Trophoblast cell (in vitro differentiated cells and primary cell): ENCODE measurements at regions not wholly inside any gene's neighbourhood (a gene's known extent, or its start where the extent isn't known, plus 50 kb on each side); places are given as distances from the start of the nearest gene placed in this dataset.

Experiments used
- DNase-seq, 2 donors: peaks; one replicate each; pipeline ENCODE4 v3.0.0-alpha.2; 2016
- H2AFZ ChIP-seq: 2 replicates; pipeline ENCODE4 v1.6.1; 2013; ENCODE audit warnings: low read length, moderate library complexity, mild to moderate bottlenecking; ENCODE audit not compliant: insufficient read depth, poor library complexity
- H2AK5ac ChIP-seq: 2 replicates; pipeline ENCODE4 v1.6.1; 2013; ENCODE audit warnings: mild to moderate bottlenecking, low read length
- H2BK120ac ChIP-seq: 2 replicates; pipeline ENCODE4 v1.6.1; 2013; ENCODE audit warnings: low read length, mild to moderate bottlenecking, moderate library complexity; ENCODE audit not compliant: insufficient read depth, poor library complexity
- H2BK12ac ChIP-seq: 2 replicates; pipeline ENCODE4 v1.6.1; 2013; ENCODE audit warnings: mild to moderate bottlenecking, low read length, moderate library complexity
- H2BK5ac ChIP-seq: 2 replicates; pipeline ENCODE4 v1.6.1; 2013; ENCODE audit warnings: low read length, low read depth, moderate library complexity, mild to moderate bottlenecking; ENCODE audit not compliant: poor library complexity
- H3K14ac ChIP-seq: 2 replicates; pipeline ENCODE4 v1.6.1; 2013; ENCODE audit warnings: mild to moderate bottlenecking, low read length
- H3K18ac ChIP-seq: 2 replicates; pipeline ENCODE4 v1.6.1; 2013; ENCODE audit warnings: mild to moderate bottlenecking, low read length
- H3K23ac ChIP-seq: 2 replicates; pipeline ENCODE4 v1.6.1; 2013; ENCODE audit warnings: low read length
- H3K27ac ChIP-seq: 2 replicates; pipeline ENCODE4 v1.5.1; 2013; ENCODE audit warnings: low read depth, mild to moderate bottlenecking, inconsistent platforms, low read length, moderate library complexity
- H3K27me3 ChIP-seq: 2 replicates; pipeline ENCODE4 v1.6.1; 2013; ENCODE audit warnings: inconsistent platforms, mild to moderate bottlenecking, low read length, moderate library complexity; ENCODE audit not compliant: insufficient read depth
- H3K36me3 ChIP-seq, 2 experiments: 1 replicate in 1 of 2; 2 replicates in 1 of 2; pipeline ENCODE4 v1.6.1; 2013; ENCODE audit warnings: low read length in 2 of 2, mild to moderate bottlenecking in 2 of 2, moderate library complexity in 1 of 2; ENCODE audit not compliant: insufficient read depth in 2 of 2, control insufficient read depth in 1 of 2
- H3K4ac ChIP-seq: 2 replicates; pipeline ENCODE4 v1.6.1; 2013; ENCODE audit warnings: low read depth, mild to moderate bottlenecking, low read length, moderate library complexity
- H3K4me1 ChIP-seq, 2 experiments: 1 replicate in 1 of 2; 2 replicates in 1 of 2; pipeline ENCODE4 v1.6.1; 2013; ENCODE audit warnings: low read length in 2 of 2, mild to moderate bottlenecking in 2 of 2, moderate library complexity in 1 of 2; ENCODE audit not compliant: insufficient read depth in 2 of 2, control insufficient read depth in 1 of 2
- H3K4me2 ChIP-seq: 2 replicates; pipeline ENCODE4 v1.6.1; 2013; ENCODE audit warnings: inconsistent platforms, mild to moderate bottlenecking, low read length, moderate library complexity
- H3K4me3 ChIP-seq: 2 replicates; pipeline ENCODE4 v1.5.1; 2013; ENCODE audit warnings: mild to moderate bottlenecking, low read depth, low read length, inconsistent platforms
- H3K79me1 ChIP-seq: one replicate; pipeline ENCODE4 v1.6.1; 2013; ENCODE audit warnings: low read length
- H3K79me2 ChIP-seq: 2 replicates; pipeline ENCODE4 v1.6.1; 2013; ENCODE audit warnings: low read length, mild to moderate bottlenecking; ENCODE audit not compliant: control insufficient read depth, insufficient read depth, poor library complexity
- H3K9ac ChIP-seq: 2 replicates; pipeline ENCODE4 v1.6.1; 2013; ENCODE audit warnings: mild to moderate bottlenecking, low read length
- H3K9me3 ChIP-seq: 2 replicates; pipeline ENCODE4 v1.6.1; 2013; ENCODE audit warnings: low read depth, mild to moderate bottlenecking, control low read depth, inconsistent platforms, low read length; ENCODE audit not compliant: insufficient read depth
- H4K12ac ChIP-seq: 2 replicates; pipeline ENCODE4 v1.6.1; 2013; ENCODE audit warnings: low read depth, mild to moderate bottlenecking, low read length, moderate library complexity
- H4K8ac ChIP-seq: 2 replicates; pipeline ENCODE4 v1.6.1; 2013; ENCODE audit warnings: low read depth, mild to moderate bottlenecking, low read length, moderate library complexity
- H4K91ac ChIP-seq: one replicate; pipeline ENCODE4 v1.6.1; 2013; ENCODE audit warnings: low read depth, mild to moderate bottlenecking, low read length, moderate library complexity
- WGBS: extraction: QIAGEN DNeasy Blood & Tissue Kit; methylation state at CpG from one replicate; pipeline ENCODE4 v1.1.7; 2013; ENCODE audit warnings: missing lambda C conversion rate; ENCODE audit not compliant: insufficient read length, insufficient coverage; ENCODE audit errors: extremely low coverage; 5-methylcytosine and 5-hydroxymethylcytosine counted together

DNA sequence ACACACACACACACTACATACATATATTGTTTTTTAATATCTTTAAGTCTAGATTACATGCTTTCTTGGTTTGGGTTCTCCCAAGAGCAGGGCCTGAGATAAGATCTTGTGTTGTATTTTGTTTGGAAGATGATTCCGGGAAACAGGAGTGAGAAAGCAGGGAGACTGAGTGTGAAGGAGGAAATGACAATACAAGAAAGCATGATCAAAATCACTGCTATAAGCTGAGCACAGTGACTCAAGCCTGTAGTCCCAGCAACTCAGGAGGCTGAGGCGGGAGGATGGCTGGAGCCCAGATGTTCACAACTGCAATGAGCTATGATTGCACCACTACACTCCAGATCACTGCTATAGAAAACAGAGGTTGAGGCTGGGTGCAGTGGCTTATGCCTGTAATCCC is 267.6 kb downstream of the SKIDA1 start:
- Histone ChIP-seq H3K4me1 (no peaks in the 10 kb centered on the region), H3K18ac (no peak overlapping the region), H4K91ac (no peak overlapping the region), H3K23ac (no peak overlapping the region), H4K12ac (no peak overlapping the region), H4K8ac (no peak overlapping the region), H2BK12ac (no peak overlapping the region), H3K4me3 (no peak overlapping the region), H2BK120ac (no peak overlapping the region), H3K4ac (no peak overlapping the region), H2AK5ac (no peak overlapping the region), H2BK5ac (no peak overlapping the region), H3K4me2 (no peak overlapping the region), H2AFZ (no peak overlapping the region), H3K27ac (no peak overlapping the region), H3K9ac (no peak overlapping the region), H3K79me1 (no peaks in the 10 kb centered on the region), H3K79me2 (no peaks in the 10 kb centered on the region), H3K14ac (no peak overlapping the region), H3K9me3 (no peaks in the 10 kb centered on the region), H3K27me3 (no peaks in the 10 kb centered on the region), H3K36me3 (no peaks in the 10 kb centered on the region)
- no CpG with 5 or more reads among the region's 2 CpGs for WGBS
- peak; percentile 83 to 84 for DNase-seq

DNA sequence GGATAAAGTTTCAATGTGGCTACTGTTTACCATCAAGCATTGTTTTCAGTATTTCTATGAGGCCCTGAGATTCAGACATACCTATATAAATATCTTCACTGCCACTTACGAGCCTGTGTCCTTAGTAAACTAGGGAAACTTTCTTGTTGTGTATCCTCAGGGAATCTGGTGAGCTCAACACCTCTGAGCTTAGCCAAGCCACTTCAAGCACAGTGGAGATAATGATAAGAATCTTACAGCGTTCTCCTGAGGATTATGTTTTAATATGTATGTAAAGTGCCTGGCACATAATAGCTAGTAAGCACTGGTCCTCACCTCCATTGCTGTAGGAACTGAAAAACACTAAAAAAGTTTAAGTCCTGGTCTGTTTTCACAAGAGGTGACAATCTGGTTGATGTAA is 268.3 kb downstream of the SKIDA1 start:
- H3K4ac ChIP-seq: no peak overlapping the region
- DNase-seq: peak; percentile 57 to 81
- no peak overlapping the region for H3K9ac ChIP-seq
- no peaks in the 10 kb centered on the region for H3K27me3 ChIP-seq
- H3K4me2 ChIP-seq: no peak overlapping the region
- H3K36me3 ChIP-seq: no peaks in the 10 kb centered on the region
- WGBS: no CpG with 5 or more reads among the region's 2 CpGs
- no peak overlapping the region for H3K18ac ChIP-seq
- H2BK5ac ChIP-seq: no peak overlapping the region
- no peak overlapping the region for H4K91ac ChIP-seq
- H3K14ac ChIP-seq: no peak overlapping the region
- H4K12ac ChIP-seq: no peak overlapping the region
- no peaks in the 10 kb centered on the region for H3K4me1 ChIP-seq
- no peaks in the 10 kb centered on the region for H3K9me3 ChIP-seq
- H3K23ac ChIP-seq: no peak overlapping the region
- H3K4me3 ChIP-seq: no peak overlapping the region
- H2BK120ac ChIP-seq: no peak overlapping the region
- H2AK5ac ChIP-seq: no peak overlapping the region
- no peak overlapping the region for H2BK12ac ChIP-seq
- H3K79me2 ChIP-seq: no peaks in the 10 kb centered on the region
- no peaks in the 10 kb centered on the region for H3K79me1 ChIP-seq
- H3K27ac ChIP-seq: no peak overlapping the region
- no peak overlapping the region for H4K8ac ChIP-seq
- no peak overlapping the region for H2AFZ ChIP-seq

GRCh38 chr10:21249435-21249834 is 276.0 kb downstream of the SKIDA1 start:
- Histone ChIP-seq H4K12ac (no peak overlapping the region), H4K8ac (no peak overlapping the region), H3K79me2 (no peaks in the 10 kb centered on the region), H3K79me1 (no peaks in the 10 kb centered on the region), H3K4me3 (no peak overlapping the region), H3K9ac (no peak overlapping the region), H2BK5ac (no peak overlapping the region), H3K23ac (no peak overlapping the region), H4K91ac (no peak overlapping the region), H3K27ac (no peak overlapping the region), H3K27me3 (no peaks in the 10 kb centered on the region), H3K14ac (no peak overlapping the region), H3K4me2 (no peak overlapping the region), H3K4me1 (no peaks in the 10 kb centered on the region), H2AK5ac (no peak overlapping the region), H3K18ac (no peak overlapping the region), H2AFZ (no peak overlapping the region), H3K4ac (no peak overlapping the region), H3K9me3 (no peaks in the 10 kb centered on the region), H2BK12ac (no peak overlapping the region), H3K36me3 (no peaks in the 10 kb centered on the region), H2BK120ac (no peak overlapping the region)
- no peak for DNase-seq
- no CpG with 5 or more reads among the region's 1 CpG for WGBS

GRCh38 chr10:21247592-21247991 is 277.9 kb downstream of the SKIDA1 start:
- H3K9ac ChIP-seq: no peak overlapping the region
- no peak overlapping the region for H2AFZ ChIP-seq
- no peak overlapping the region for H4K8ac ChIP-seq
- H3K4me3 ChIP-seq: no peak overlapping the region
- no peak overlapping the region for H2AK5ac ChIP-seq
- H3K9me3 ChIP-seq: no peaks in the 10 kb centered on the region
- H3K4me1 ChIP-seq: no peaks in the 10 kb centered on the region
- H3K18ac ChIP-seq: no peak overlapping the region
- no peaks in the 10 kb centered on the region for H3K79me1 ChIP-seq
- no peak overlapping the region for H3K27ac ChIP-seq
- H4K12ac ChIP-seq: no peak overlapping the region
- no peaks in the 10 kb centered on the region for H3K36me3 ChIP-seq
- no peak overlapping the region for H3K4me2 ChIP-seq
- H2BK5ac ChIP-seq: no peak overlapping the region
- no peaks in the 10 kb centered on the region for H3K79me2 ChIP-seq
- H3K4ac ChIP-seq: no peak overlapping the region
- no peak overlapping the region for H3K14ac ChIP-seq
- no peak overlapping the region for H2BK12ac ChIP-seq
- no peak overlapping the region for H3K23ac ChIP-seq
- H4K91ac ChIP-seq: no peak overlapping the region
- no peak for DNase-seq
- H2BK120ac ChIP-seq: no peak overlapping the region
- no peaks in the 10 kb centered on the region for H3K27me3 ChIP-seq
- WGBS: no CpG with 5 or more reads among the region's 1 CpG
